IPS-15b (cell line): ENCODE measurements at regions not wholly inside any gene's neighbourhood (a gene's known extent, or its start where the extent isn't known, plus 50 kb on each side); places are given as distances from the start of the nearest gene placed in this dataset.

Source experiments
- H3K27me3 ChIP-seq: one replicate; pipeline ENCODE4 v1.6.1; 2013; ENCODE audit warnings: low read length; ENCODE audit not compliant: control insufficient read depth, insufficient read depth
- H3K36me3 ChIP-seq: one replicate; pipeline ENCODE4 v1.6.1; 2013; ENCODE audit warnings: low read length; ENCODE audit not compliant: control insufficient read depth, insufficient read depth
- H3K4me1 ChIP-seq: one replicate; pipeline ENCODE4 v1.6.1; 2013; ENCODE audit warnings: mild to moderate bottlenecking, low read length; ENCODE audit not compliant: control insufficient read depth, insufficient read depth
- H3K4me3 ChIP-seq: one replicate; pipeline ENCODE4 v1.5.1; 2013; ENCODE audit warnings: low read depth, low read length
- H3K9ac ChIP-seq: one replicate; pipeline ENCODE4 v1.6.1; 2013; ENCODE audit warnings: low read depth, mild to moderate bottlenecking, low read length
- H3K9me3 ChIP-seq: one replicate; pipeline ENCODE4 v1.6.1; 2013; ENCODE audit warnings: mild to moderate bottlenecking, low read length; ENCODE audit not compliant: control insufficient read depth, insufficient read depth

DNA sequence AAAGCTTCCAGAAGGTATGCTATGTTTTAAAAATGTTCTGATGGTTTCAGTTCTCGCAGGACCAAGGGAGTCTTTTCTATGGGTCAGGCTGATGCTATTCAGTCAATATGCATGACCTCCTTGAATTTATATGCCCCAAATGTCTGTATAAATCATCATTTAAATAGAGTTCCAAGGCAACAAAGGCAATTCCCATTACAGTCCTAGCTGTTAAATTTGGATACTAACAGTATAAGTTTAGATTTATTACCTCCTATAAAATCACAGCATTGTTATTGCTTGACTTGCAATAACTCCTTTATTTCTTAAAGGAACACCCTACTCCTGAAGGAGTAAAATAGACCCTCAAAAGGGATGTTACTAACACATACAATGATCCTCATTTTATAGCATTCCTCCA lies 387.7 kb upstream of the CHD1 start:
- H3K9ac ChIP-seq: no peak overlapping the region
- no peaks in the 10 kb centered on the region for H3K27me3 ChIP-seq
- no peaks in the 10 kb centered on the region for H3K9me3 ChIP-seq
- H3K36me3 ChIP-seq: no peaks in the 10 kb centered on the region
- H3K4me1 ChIP-seq: no peaks in the 10 kb centered on the region
- no peak overlapping the region for H3K4me3 ChIP-seq

DNA sequence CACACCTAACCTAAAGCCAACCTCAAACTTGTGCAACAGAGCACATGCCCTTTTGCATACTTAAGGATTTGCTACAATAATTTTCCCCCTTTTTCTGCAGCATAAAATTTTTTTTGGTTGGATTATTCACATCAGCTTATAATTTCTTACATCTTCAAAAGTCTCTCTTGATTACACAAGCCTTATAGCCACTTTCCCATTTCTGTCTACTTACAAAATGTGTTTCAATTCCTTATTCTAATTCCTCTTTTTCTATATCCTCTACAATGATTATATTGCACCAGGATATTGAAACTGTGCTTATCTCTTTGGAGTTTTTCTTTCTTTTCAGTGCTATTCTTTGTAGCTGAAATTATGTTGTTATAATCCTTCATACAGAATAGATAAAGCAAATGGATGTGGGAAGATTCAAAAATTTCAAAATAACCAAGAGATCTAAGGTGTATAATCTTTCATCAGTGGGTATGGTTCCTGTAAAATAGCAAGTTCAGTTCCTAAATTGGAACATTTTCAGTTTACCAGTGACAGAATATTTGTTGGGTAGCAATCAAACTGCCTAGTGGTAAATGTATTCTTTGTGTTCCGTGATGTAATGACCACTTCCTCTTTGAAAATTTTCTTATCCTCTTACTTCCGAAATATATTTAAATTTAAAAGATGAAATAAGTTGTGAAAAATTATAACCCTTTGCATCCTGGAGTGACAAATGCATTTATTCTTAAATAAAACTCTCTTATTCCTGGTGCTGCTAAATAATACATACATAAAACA lies 386.8 kb upstream of the CHD1 start:
- Histone ChIP-seq H3K9ac (no peak overlapping the region), H3K36me3 (no peaks in the 10 kb centered on the region), H3K4me3 (no peak overlapping the region), H3K9me3 (no peaks in the 10 kb centered on the region), H3K27me3 (no peaks in the 10 kb centered on the region), H3K4me1 (no peaks in the 10 kb centered on the region)

DNA sequence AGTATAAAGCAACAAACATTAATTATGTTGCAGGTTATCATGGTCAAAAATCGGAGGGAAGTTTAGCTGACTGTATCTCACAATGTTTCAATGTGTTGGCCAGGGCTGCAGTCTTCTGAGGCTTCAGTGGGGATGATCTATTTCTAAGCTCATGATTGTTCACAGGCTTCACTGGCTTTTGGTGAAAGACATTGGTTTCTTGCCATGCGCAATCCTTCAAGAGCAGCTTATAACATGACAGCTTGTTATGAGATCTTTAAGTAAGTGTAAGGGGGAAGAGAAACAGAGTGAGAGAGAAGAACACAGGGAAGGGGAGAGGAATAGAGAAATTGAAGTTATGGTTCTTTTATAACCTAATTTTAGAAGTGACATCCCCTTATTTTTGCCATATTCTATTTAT lies 385.9 kb upstream of the CHD1 start:
- no peaks in the 10 kb centered on the region for H3K9me3 ChIP-seq
- no peak overlapping the region for H3K4me3 ChIP-seq
- no peaks in the 10 kb centered on the region for H3K36me3 ChIP-seq
- H3K27me3 ChIP-seq: no peaks in the 10 kb centered on the region
- H3K9ac ChIP-seq: no peak overlapping the region
- no peaks in the 10 kb centered on the region for H3K4me1 ChIP-seq

DNA sequence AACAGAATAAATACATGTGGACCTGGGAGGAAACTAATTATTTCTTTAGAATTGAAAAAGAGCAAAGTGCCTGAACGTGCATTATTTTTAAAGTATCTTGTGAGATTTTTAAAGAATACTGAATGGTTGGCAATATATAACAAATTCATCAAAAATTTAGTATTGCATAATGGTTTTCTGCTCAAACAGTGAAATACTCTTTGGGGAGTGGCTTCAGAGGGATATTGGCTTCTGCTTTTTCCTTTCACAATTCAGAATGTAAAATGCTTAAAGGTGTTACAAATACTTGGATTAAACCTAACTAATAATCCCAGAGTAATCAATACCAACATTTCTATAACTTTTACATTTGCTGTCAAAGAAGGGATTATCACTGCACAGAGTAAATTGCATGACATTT lies 379.3 kb upstream of the CHD1 start:
- H3K36me3 ChIP-seq: no peaks in the 10 kb centered on the region
- no peaks in the 10 kb centered on the region for H3K9me3 ChIP-seq
- H3K4me3 ChIP-seq: no peak overlapping the region
- no peaks in the 10 kb centered on the region for H3K4me1 ChIP-seq
- H3K9ac ChIP-seq: no peak overlapping the region
- no peaks in the 10 kb centered on the region for H3K27me3 ChIP-seq

DNA sequence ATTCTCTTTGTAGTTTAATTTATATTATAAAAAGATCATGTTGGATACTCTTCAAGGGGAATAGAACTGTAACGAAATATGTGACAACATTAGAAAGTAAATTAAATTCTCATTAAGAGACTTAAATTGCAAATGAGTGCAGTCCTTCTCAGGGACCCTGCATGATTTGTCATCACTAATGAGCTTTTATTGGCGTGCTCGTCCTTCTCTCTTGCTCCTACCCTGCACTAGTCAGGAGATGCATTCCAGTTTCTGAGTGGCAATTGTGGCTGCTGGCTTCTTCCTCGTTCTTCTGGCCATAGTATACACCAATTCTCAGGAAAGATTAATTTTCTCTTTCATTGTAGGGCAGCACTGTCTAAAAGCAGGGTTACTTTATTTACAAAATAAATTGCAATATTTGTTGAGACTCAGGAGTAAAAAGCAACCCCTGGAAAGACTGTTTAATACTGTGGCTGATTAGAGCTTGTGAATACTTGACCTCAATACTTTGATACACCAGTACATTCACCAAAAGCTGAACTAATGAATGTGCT lies 376.3 kb upstream of the CHD1 start:
- no peaks in the 10 kb centered on the region for H3K4me1 ChIP-seq
- no peaks in the 10 kb centered on the region for H3K36me3 ChIP-seq
- no peak overlapping the region for H3K9ac ChIP-seq
- no peak overlapping the region for H3K4me3 ChIP-seq
- H3K27me3 ChIP-seq: no peaks in the 10 kb centered on the region
- H3K9me3 ChIP-seq: no peaks in the 10 kb centered on the region

DNA sequence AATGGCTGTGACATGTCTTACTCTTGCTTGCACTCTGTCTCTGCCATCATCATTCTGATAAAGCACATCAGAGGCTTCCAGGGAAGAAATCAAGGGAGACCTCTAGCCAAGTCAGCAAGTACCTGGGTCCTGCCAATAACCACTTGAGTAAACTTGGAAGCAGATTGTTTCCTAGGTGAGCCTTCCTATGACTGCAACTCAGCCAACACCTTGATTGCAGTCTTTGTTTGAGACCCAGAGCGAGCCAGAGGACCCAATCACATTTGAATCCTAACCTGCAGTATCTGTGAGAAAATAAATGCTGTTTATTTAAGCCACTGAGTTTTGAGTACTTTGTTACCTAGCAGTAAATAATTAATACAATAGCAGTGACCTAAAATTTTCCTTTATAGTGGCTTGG lies 356.8 kb upstream of the CHD1 start:
- no peaks in the 10 kb centered on the region for H3K36me3 ChIP-seq
- H3K27me3 ChIP-seq: no peaks in the 10 kb centered on the region
- H3K4me1 ChIP-seq: no peaks in the 10 kb centered on the region
- no peak overlapping the region for H3K9ac ChIP-seq
- no peak overlapping the region for H3K4me3 ChIP-seq
- no peaks in the 10 kb centered on the region for H3K9me3 ChIP-seq

DNA sequence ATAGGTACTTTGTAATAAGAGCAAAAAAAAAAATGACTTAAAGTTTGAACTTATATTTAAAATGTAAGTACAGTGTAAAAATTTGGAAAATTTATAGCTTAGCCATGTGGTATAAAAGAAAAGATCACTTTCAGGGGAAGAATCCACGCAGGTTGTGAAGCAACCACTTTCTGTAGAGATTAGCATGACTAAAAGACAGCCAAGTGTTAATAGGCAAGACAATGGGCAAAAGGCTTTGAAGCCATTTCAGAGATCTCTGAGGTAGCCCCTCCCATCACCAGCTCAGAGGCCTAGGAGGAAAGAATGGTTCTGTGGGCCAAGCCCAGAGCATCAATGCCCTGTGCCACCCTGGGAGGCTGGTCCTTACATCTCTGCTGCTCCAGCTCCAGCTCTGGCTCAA lies 346.3 kb upstream of the CHD1 start:
- Histone ChIP-seq H3K4me1 (no peaks in the 10 kb centered on the region), H3K9ac (no peak overlapping the region), H3K36me3 (no peaks in the 10 kb centered on the region), H3K4me3 (no peak overlapping the region), H3K9me3 (peaks cover 5% of the 10 kb centered on the region), H3K27me3 (no peaks in the 10 kb centered on the region)

DNA sequence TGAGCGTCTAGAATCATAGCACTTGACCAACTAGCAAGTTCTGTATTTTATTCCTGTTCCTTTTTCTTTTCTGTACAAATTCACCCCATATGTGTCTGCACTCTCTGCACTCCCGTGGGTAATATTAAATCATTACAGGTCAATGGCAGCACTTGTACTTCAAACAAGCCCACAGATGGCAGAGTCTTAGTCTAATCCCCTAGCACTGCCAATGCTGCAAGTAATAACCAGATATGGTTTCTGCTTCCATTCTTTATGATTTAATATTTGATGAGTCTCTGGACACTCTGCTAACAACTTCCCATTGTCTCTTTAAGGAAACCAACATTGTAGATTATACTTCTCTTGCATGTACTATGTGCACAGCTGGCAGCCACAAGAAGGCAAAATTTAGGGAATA lies 343.8 kb upstream of the CHD1 start:
- Histone ChIP-seq H3K27me3 (no peaks in the 10 kb centered on the region), H3K9me3 (peaks cover 5% of the 10 kb centered on the region), H3K4me3 (no peak overlapping the region), H3K36me3 (no peaks in the 10 kb centered on the region), H3K9ac (no peak overlapping the region), H3K4me1 (no peaks in the 10 kb centered on the region)

DNA sequence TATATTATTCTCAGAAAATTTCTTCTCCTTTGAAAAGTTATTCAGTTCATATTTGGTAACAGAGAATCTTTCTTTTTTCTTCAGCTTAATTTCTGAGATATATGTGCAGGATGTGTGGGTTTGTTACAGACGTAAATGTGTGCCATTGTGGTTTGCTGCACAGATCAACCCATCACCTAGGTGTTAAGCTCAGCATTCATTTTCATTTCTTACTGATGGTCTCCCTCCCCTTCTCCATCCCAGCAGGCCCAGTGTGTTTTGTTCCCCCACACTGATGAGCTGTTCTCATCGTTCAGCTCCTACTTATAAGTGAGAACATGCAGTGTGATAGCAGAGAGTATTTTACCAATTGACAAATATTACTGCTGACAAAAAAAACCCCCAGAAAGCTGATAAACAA lies 330.0 kb upstream of the CHD1 start:
- no peaks in the 10 kb centered on the region for H3K36me3 ChIP-seq
- H3K27me3 ChIP-seq: no peaks in the 10 kb centered on the region
- H3K4me3 ChIP-seq: no peak overlapping the region
- H3K9me3 ChIP-seq: no peaks in the 10 kb centered on the region
- H3K4me1 ChIP-seq: no peaks in the 10 kb centered on the region
- H3K9ac ChIP-seq: no peak overlapping the region

DNA sequence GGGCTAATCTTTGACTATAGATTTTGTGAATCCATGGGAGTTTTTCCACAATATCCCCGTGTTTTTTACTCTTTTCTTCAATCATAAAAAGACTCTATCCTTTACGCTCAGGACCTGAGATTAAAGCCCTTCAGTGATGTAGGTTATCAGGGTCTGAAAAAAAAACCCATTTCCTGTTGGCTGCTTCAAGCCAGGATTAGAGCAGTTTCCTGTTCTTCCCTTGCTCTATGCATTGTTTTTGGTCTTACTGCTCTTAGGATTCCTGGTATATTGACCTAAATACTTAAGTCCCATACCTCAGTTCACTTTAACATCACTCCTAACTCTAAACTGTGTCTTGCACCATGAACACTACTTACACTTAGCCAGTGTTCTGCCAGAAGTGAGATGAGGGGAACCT lies 319.3 kb upstream of the CHD1 start:
- no peaks in the 10 kb centered on the region for H3K4me1 ChIP-seq
- no peaks in the 10 kb centered on the region for H3K9me3 ChIP-seq
- no peaks in the 10 kb centered on the region for H3K36me3 ChIP-seq
- H3K4me3 ChIP-seq: no peak overlapping the region
- H3K9ac ChIP-seq: no peak overlapping the region
- H3K27me3 ChIP-seq: no peaks in the 10 kb centered on the region

DNA sequence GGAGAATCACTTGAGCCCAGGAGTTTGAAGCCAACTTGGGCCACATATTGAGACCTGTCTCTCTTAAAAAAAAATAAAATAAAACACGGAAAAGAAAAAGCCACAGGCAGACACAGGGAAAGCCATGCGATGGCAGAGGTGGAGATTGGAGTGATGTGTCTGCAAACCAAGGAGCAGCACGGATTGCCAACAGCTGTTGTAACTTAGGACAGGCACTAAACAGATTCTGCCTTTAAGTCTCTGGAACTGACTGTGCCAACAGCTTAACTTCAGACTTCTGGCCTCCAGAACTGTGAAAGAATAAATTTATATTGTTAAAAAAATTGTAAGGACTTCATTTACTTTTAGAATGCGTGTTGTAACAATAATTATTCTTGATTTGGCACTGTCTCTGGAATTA lies 318.5 kb upstream of the CHD1 start:
- no peak overlapping the region for H3K4me3 ChIP-seq
- H3K27me3 ChIP-seq: no peaks in the 10 kb centered on the region
- no peaks in the 10 kb centered on the region for H3K9me3 ChIP-seq
- no peaks in the 10 kb centered on the region for H3K4me1 ChIP-seq
- no peaks in the 10 kb centered on the region for H3K36me3 ChIP-seq
- no peak overlapping the region for H3K9ac ChIP-seq

DNA sequence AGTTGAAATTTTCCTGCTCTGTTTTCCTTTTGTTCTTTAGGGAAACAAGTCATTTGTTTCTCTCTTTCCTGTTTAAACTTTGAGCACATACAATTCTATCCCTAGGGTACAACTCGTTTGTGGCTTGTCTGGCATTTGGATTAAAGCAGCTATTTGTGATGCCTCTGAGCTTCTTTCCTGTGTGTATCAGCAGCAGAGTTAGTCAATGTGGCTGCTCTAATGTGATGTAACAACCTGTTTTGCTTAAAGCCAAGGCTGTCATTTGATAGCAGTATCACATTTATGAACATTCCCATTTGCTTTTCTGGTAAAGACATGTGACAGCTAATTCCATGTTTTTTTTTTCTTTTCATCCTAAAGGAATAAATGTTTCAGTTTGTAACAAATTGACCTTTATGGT lies 314.3 kb upstream of the CHD1 start:
- Histone ChIP-seq H3K9me3 (no peaks in the 10 kb centered on the region), H3K36me3 (no peaks in the 10 kb centered on the region), H3K27me3 (no peaks in the 10 kb centered on the region), H3K4me1 (no peaks in the 10 kb centered on the region), H3K4me3 (no peak overlapping the region), H3K9ac (no peak overlapping the region)
